ENCODE measurements at regions not wholly inside any gene's neighbourhood (a gene's known extent, or its start where the extent isn't known, plus 50 kb on each side); places are given as distances from the start of the nearest gene placed in this dataset.
"Not testable (repeated sequence)": the region's sequence is repeated elsewhere in the genome, so short reads cannot be mapped to it uniquely, and the experiment has no call there.

DNA sequence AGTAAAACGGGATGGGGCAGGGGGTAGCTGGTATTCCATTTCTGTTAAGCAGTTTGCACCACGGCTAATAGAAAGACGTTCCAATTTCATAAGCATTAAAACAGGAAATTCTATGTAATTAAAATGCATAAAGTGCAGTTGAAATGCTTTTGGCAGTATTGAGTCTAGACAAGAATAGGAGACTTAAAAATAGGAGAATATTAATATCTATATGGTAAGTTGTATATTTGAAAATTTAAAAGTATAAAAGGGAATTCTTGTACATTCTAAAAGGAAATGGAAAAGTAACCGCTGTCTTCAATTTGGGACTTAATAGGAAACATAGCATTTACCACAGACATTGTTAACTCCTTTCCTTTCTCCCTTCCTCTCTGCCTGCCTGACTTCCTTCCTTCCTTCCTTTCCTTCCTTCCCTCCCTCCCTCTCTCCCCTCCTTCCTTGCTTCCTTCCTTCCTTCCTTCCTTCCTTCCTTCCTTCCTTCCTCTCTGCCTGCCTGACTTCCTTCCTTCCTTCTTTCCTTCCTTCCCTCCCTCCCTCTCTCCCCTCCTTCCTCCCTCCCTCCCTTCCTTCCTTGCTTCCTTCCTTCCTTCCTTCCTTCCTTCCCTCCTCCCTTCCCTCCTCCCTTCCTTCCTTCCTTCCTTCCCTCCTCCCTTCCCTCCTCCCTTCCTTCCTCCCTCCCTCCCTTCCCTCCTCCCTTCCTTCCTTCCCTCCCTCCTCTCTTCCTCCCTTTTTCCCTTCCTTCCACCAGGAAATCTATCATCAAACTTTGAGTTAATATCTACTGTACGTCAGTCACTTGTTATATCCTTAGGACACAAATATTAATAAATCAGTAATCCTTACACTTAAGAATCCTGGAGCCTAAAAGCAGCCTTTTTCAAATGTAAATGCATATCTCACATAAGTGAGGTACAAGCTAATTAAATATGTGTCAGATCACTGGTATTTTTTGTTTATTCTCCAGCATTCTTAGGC, 1049.3 kb downstream of the GALC start:
- DNase-seq = no peak

DNA sequence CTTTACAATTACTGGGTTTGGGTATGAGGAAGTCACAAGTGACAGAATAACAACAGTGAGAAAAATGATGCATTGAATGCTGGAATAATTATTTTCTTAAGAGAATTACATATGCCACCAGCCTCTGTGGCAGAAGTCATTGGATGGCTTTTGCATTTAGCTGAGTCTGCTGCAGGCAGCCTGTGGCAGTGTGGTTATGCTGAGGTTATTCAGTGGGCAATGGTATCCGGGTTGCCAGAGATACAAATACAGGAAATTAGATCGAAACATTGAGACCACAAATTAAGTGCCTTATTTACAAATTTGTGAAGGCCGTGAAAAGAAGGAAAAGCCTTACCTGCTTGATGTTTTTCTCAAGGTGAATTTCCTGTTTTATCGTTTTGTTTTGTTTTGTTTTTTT, 1050.0 kb downstream of the GALC start:
- DNase-seq = no peak

GRCh38 chr14:86940106-86940505, 1052.9 kb downstream of the GALC start:
- no peak for DNase-seq

DNA sequence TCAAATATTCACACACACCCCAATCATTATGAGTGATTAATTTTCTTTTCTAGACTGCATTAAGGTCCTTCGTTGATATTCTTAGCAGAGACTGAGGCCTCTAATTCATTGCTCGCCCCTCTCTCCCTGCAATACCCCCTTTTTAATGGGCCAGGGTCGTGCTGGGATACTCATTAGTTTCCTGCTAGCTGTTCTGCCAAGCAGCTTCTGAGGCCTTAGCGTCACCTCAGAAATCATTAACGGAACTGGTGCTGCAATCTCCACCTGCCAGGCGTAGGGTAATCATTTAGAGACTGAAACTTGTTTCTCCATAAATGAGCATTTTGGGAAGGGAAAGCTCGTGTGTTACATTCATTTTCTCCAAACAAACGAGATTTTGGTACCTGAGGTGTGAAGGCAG, 1054.7 kb downstream of the GALC start:
- DNase-seq = no peak

- no peak for DNase-seq
Observed at GRCh38 chr14:86936556-86936955, 1056.4 kb downstream of the GALC start.

- no peak for DNase-seq
Observed at GRCh38 chr14:86935241-86935885, 1057.6 kb downstream of the GALC start.

DNA sequence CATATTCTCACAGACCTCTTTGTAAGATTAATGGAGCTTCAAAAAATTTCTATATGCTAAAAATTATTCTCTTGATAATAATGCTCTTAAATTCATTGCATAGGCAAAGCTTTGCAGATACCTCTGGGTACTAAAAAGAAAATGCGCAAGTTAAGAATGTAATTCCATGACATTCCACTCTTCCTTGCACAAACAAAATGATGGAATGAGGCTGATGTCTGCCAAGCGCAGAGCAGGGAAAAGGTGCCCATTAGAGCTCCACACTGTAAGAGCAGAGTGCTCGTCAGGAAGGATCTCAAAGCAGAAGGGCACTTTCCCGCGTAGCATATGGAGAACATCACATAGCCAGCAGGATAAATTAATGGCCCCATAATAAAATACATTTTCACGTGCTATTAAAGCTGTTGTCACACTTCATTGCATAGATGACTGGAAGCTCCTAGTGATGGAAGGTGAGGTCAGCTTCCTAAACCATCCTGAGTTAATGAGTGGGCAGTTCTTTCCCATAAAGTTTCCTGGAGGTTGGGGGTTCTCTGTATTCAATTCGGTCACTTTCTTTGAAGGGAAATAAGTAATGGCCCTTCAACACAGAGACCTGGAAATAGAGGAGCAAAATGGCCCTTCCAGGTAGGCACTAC, 1058.9 kb downstream of the GALC start:
- DNase-seq = no peak

GRCh38 chr14:86933460-86933859, 1059.5 kb downstream of the GALC start:
- DNase-seq = no peak

GRCh38 chr14:86915406-86915805, 1077.6 kb downstream of the GALC start:
- DNase-seq = no peak

- DNase-seq = no peak
Observed at GRCh38 chr14:86912709-86913108, 1080.3 kb downstream of the GALC start.

DNA sequence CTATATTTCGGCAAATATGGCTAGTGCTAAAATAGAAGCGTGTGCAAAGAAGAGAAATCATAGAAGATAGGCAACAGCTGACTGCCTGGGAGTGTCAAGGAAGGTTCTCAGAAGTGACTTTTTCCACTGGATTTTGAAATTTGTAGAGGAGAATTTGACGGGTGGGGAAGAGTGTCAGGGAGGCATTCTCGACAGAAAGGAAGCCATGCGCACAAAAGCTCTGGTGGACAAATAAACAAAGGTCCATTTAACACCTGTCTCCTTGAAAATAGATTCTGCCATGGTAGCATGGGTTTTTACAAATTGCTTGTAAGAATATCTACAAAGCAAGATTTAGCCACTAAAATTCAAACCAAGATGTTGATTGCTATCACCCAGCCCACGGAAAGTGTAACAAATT, 1081.5 kb downstream of the GALC start:
- DNase-seq = no peak

DNA sequence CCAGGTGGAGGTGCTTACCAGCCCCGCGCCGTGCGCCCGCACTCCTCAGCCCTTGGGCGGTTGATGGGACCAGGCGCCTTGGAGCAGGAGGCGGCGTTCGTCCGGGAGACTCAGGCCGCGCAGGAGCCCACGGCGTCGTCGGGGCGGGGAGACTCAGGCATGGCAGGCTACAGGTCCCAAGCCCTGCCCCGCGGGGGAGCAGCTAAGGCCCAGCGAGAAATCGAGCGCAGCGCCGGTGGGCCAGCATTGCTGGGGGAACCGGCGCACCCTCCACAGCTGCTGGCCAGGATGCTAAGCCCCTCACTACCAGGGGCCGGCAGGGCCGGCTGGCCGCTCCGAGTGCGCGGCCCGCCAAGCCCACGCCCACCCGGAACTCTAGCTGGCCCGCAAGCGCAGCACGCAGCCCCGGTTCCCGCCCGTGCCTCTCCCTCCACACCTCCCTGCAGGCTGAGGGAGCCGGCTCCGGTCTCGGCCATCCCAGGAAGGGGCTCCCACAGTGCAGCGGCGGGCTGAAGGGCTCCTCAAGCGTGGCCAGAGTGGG, 1087.5 kb downstream of the GALC start:
- DNase-seq = not testable (repeated sequence)

- DNase-seq = no peak
Observed at GRCh38 chr14:86902176-86902950, 1090.6 kb downstream of the GALC start.

- no peak for DNase-seq
Observed at GRCh38 chr14:86897704-86898513, 1095.1 kb downstream of the GALC start.

GRCh38 chr14:86897224-86897623, 1095.8 kb downstream of the GALC start:
- DNase-seq = no peak

DNA sequence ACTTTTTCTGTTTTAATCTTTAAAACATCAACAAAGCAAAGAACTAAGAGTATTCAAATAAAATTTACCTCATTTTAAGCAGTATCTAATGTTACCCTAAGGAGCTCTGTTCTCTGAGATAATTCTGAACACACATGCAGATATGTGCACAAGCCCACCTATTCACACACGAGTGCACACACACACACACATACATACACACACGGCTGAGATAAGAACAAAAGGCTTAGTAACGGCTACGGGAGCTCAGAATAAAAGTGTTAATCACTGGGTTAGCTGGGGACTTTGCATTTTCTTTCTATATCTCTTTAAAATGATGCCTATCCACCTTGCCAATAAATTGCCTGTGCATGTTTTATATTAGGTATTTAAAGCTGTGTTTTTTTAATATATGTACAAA, 1096.3 kb downstream of the GALC start:
- no peak for DNase-seq

DNA sequence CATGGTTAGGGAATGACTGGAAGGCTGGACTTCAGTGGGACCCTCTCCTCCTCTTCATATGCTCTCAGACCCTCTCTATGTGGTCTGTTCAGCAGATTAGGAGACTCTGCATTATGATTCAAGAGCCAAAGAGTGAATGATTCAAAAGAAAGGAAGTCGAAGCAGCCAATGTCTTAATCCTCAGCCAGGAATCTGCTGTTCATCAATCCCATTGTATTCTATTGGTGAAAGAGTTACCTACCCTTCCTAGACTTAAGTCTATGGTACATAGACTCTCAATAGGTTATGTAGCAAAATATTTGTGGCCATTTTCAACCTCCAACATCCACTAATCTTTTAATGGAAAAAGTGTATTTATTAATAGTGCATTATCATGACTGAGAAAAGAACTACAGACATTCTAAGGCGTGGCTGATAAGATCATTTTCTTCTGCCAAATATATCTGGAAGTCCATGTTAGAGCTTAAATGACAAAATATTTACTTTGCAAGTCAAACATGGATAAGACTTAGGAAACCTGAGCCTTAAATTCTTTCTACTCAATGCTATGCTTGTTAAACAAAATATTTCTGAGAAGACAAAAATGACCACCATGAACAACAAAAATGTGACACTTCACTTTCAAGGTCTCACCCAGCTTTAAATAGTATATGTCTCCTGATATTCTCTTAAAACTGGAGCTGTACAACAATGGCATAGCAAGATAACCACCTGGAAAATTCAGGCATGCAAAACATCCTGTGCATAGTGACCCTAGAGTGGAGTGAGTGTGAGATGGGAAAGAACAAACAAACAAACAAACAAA, 1100.6 kb downstream of the GALC start:
- DNase-seq = no peak

DNA sequence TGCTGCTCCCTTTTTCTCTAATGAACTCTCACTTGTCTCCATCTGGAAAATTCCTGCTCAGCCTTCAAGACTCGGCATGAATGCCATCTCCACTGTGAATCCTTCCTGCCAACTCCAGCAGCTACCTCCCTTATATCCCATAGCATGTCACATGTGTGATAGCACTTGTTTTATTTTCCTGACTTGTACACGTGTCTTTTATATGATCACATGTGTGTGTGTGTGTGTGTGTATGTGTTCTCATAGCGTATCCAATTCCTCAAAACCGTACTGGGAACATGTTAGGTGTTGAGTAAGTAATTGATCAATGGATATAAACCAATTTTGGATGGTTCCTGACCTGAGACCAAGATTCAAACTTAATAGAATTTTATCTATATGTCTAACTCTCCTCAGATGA, 1107.7 kb downstream of the GALC start:
- no peak for DNase-seq

DNA sequence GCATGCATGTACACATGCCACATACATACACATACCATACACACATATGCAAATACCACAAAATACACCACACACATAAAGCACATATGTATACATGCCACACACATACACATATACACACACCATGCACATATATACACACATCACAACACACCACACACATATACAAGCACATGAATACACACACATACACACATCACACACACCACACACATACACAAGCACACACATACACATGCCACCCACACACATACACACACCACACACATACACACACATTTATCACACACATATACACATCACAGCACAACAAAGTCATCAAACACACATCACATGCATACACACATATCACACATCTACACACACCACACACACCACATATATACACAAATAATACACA, 1108.5 kb downstream of the GALC start:
- DNase-seq = no peak

DNA sequence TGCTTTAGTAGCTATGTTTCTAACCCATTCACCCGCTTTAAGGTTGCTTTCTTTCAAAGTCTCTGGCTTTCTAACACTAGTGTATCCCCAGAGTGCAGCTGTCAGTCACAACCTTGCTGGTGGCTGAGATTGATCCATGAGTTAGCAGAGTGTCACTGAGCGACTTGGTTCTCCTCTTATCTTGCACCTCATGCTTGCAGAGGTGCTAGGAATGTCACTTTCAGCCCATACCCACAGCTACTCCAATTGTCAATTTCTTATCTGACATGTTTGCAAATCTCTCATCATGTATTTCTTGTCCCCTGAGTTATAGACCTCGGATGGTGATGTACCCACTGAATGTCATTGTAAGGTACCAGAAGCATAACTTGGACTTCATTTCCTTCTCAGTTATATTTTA, 1110.2 kb downstream of the GALC start:
- DNase-seq = no peak

GRCh38 chr14:86865934-86866333, 1127.0 kb downstream of the GALC start:
- DNase-seq = no peak

Measured in activated gamma-delta T cell treated with Interleukin-2 at 50 U/mL for 16 hours (primary cell).